CD8-positive, alpha-beta memory T cell (primary cell): ENCODE measurements at regions not wholly inside any gene's neighbourhood (a gene's known extent, or its start where the extent isn't known, plus 50 kb on each side); places are given as distances from the start of the nearest gene placed in this dataset.

ENCODE experiments used
- CTCF ChIA-PET: fragments of 350-600 bp; sonication (Branson Sonifier 250); formaldehyde crosslinking; loops from one replicate; lab custom pipeline; 2021; ENCODE audit warnings: antibody characterized with exemption; lab: Charles Lee
- POLR2A ChIA-PET: fragments of 350-600 bp; sonication (Branson Sonifier 250); formaldehyde crosslinking; loops from one replicate; lab custom pipeline; 2021; ENCODE audit warnings: antibody characterized with exemption; lab: Charles Lee
- DNase-seq, 5 donors: peaks; one replicate each; pipeline versions ENCODE4 v3.0.0 to v3.0.0-alpha.2; 2020 to 2022; ENCODE audit warnings: mixed read lengths in 1 of 5
- H3K27ac ChIP-seq: one replicate; pipeline ENCODE4 v1.7.0; 2013; ENCODE audit warnings: low read depth, mild to moderate bottlenecking, low read length, moderate library complexity
- H3K27me3 ChIP-seq: 2 replicates; pipeline ENCODE4 v1.7.0; 2013; ENCODE audit warnings: low read length, mild to moderate bottlenecking; ENCODE audit not compliant: insufficient read depth, poor library complexity, severe bottlenecking
- H3K36me3 ChIP-seq: 2 replicates; pipeline ENCODE4 v1.7.0; 2013; ENCODE audit warnings: mild to moderate bottlenecking, low read length, moderate library complexity; ENCODE audit not compliant: insufficient read depth
- H3K4me1 ChIP-seq: 2 replicates; pipeline ENCODE4 v1.7.0; 2013; ENCODE audit warnings: mild to moderate bottlenecking, low read length, moderate library complexity; ENCODE audit not compliant: insufficient read depth
- H3K4me3 ChIP-seq: 2 replicates; pipeline ENCODE4 v1.7.0; 2013; ENCODE audit warnings: mild to moderate bottlenecking, low read length
- H3K9me3 ChIP-seq: 2 replicates; pipeline ENCODE4 v1.7.0; 2013; ENCODE audit warnings: mild to moderate bottlenecking, low read length
- H3K27ac Mint-ChIP-seq, 8 donors: one replicate each; pipeline ENCODE4 v1.8.0; 2020 to 2021; ENCODE audit warnings: mixed read lengths in 8 of 8, mild to moderate bottlenecking in 6 of 8, inconsistent platforms in 3 of 8, moderate library complexity in 3 of 8
- H3K27me3 Mint-ChIP-seq, 2 donors: one replicate each; pipeline ENCODE4 v1.8.0; 2020 to 2021; ENCODE audit warnings: mixed read lengths in 2 of 2, mild to moderate bottlenecking in 1 of 2, moderate library complexity in 1 of 2
- H3K36me3 Mint-ChIP-seq, 3 donors: one replicate each; pipeline ENCODE4 v1.8.0; 2020 to 2021; ENCODE audit warnings: mixed read lengths in 3 of 3, inconsistent platforms in 1 of 3, mild to moderate bottlenecking in 1 of 3
- H3K4me1 Mint-ChIP-seq, 3 donors: one replicate each; pipeline ENCODE4 v1.8.0; 2020 to 2021; ENCODE audit warnings: mixed read lengths in 3 of 3, inconsistent platforms in 1 of 3, mild to moderate bottlenecking in 1 of 3
- H3K4me3 Mint-ChIP-seq, 7 donors: one replicate each; pipeline ENCODE4 v1.8.0; 2020 to 2021; ENCODE audit warnings: mixed read lengths in 7 of 7, mild to moderate bottlenecking in 6 of 7, moderate library complexity in 4 of 7, inconsistent platforms in 2 of 7
- H3K9me3 Mint-ChIP-seq, 5 donors: one replicate each; pipeline ENCODE4 v1.8.0; 2020 to 2022; ENCODE audit warnings: mixed read lengths in 5 of 5, mild to moderate bottlenecking in 3 of 5, moderate library complexity in 2 of 5, inconsistent platforms in 1 of 5

DNA sequence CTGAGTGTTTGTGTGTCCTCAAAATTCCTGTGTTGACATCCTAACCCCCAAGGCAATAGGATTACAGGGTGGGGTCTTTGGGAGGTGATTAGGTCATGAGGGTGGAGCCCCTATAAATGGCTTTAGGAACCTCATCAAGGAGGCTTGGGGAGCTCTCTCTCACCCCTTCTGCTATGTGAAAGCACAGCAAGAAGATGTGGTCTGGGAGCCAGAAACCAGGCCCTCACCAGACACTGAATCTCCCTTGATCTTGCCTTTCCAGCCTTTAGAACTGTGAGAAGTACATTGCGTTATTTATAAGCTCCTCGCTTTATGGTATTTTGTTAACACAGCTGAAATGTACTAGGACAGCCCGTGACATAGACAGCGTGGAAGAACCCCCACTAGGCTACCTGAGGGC, 712.0 kb upstream of the SGCG start:
- Mint-ChIP-seq H3K27me3 (no peaks in the 10 kb centered on the region), H3K27ac (no peak overlapping the region), H3K4me1 (no peaks in the 10 kb centered on the region), H3K9me3 (peaks cover 0 to 2% (median 0%) of the 10 kb centered on the region in 5 donors), H3K4me3 (no peak overlapping the region), H3K36me3 (no peaks in the 10 kb centered on the region)
- H3K27me3 ChIP-seq = no peaks in the 10 kb centered on the region
- DNase-seq = no peak
- H3K27ac ChIP-seq = no peak overlapping the region
- CTCF ChIA-PET = no interaction called here
- no peak overlapping the region for H3K4me3 ChIP-seq
- no peaks in the 10 kb centered on the region for H3K36me3 ChIP-seq
- POLR2A ChIA-PET = no interaction called here
- no peaks in the 10 kb centered on the region for H3K4me1 ChIP-seq
- H3K9me3 ChIP-seq = no peaks in the 10 kb centered on the region

DNA sequence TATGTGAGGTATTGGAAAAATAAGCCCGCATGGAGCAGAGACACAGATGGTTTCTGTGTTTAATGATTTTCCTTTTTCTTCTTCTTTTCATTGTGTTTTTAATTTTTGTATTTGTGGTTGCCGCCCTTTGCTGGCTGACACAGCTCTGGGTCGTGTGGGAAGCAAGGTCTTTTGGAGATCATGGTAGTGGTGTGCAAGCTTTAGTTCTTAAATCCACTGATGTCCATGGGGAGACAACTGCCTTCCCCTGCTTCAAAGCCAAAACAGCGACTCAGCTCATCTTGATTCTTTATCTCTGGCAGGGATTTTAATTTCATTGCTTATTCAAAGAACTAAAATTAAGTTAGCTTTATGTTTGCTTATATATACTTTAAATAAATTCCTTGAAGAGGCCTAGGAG, 711.3 kb upstream of the SGCG start:
- no peaks in the 10 kb centered on the region for H3K4me1 ChIP-seq
- H3K27ac Mint-ChIP-seq = no peak overlapping the region
- H3K36me3 ChIP-seq = no peaks in the 10 kb centered on the region
- no peaks in the 10 kb centered on the region for H3K27me3 Mint-ChIP-seq
- ChIA-PET CTCF (no interaction called here), POLR2A (no interaction called here)
- H3K27ac ChIP-seq = no peak overlapping the region
- peaks cover 0 to 2% (median 0%) of the 10 kb centered on the region in 5 donors for H3K9me3 Mint-ChIP-seq
- H3K36me3 Mint-ChIP-seq = no peaks in the 10 kb centered on the region
- no peaks in the 10 kb centered on the region for H3K4me1 Mint-ChIP-seq
- no peaks in the 10 kb centered on the region for H3K9me3 ChIP-seq
- no peaks in the 10 kb centered on the region for H3K27me3 ChIP-seq
- H3K4me3 ChIP-seq = no peak overlapping the region
- H3K4me3 Mint-ChIP-seq = no peak overlapping the region
- no peak for DNase-seq

DNA sequence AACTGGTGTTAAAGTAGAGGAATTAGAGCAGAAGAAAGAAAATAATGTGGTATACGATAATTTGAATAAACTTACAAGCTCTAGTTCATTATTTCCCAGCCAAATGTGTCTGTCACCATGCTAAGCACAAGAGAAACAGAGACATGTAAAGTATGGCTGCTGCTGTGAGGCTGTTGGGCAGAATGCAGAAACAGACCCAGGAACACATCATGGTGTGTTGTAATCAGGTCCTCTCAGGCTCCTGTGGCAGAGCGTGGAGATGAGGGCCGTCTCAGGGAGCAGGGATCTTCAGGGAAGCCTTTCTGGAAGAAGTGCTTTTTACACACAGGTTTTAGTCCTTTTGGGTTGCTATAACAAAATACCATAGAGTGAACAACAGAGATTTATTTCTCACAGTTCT, 710.7 kb upstream of the SGCG start:
- H3K36me3 ChIP-seq = no peaks in the 10 kb centered on the region
- POLR2A ChIA-PET = no interaction called here
- H3K9me3 ChIP-seq = no peaks in the 10 kb centered on the region
- H3K4me1 ChIP-seq = no peaks in the 10 kb centered on the region
- no peak for DNase-seq
- no peaks in the 10 kb centered on the region for H3K27me3 ChIP-seq
- H3K27me3 Mint-ChIP-seq = no peaks in the 10 kb centered on the region
- no peaks in the 10 kb centered on the region for H3K36me3 Mint-ChIP-seq
- no peak overlapping the region for H3K4me3 ChIP-seq
- H3K4me3 Mint-ChIP-seq = no peak overlapping the region
- CTCF ChIA-PET = no interaction called here
- H3K9me3 Mint-ChIP-seq = peaks cover 0 to 2% (median 0%) of the 10 kb centered on the region in 5 donors
- H3K27ac Mint-ChIP-seq = no peak overlapping the region
- H3K27ac ChIP-seq = no peak overlapping the region
- H3K4me1 Mint-ChIP-seq = no peaks in the 10 kb centered on the region

DNA sequence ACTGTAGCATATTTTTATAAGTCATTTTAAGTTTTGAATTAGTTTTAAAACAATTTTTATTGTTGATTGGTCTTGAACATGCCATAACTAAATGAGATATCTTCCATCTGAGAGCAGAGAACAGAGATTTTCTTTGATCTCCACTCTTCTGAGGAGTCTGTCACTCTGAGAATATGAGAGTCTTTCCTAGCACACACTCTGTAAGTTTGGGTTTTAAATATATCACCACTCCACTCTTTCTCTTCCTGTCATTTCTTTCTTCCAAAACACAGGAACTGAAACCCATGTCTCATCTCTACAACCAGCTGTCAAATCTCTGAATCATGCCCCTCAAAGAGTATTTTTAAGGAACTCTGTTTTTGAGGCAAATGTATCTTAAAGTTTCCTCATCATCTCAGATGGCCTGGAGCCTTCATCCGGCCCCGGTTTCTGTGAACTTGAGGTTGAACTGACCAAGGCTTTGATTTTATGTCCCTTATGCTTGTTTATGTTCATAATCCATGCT, 698.2 kb upstream of the SGCG start:
- H3K27ac Mint-ChIP-seq = peak overlapping the region in 1 of 8 donors; percentile 17
- no peak for DNase-seq
- no peak overlapping the region for H3K4me3 Mint-ChIP-seq
- Histone ChIP-seq H3K36me3 (no peaks in the 10 kb centered on the region), H3K4me1 (no peaks in the 10 kb centered on the region), H3K4me3 (no peak overlapping the region), H3K27me3 (no peaks in the 10 kb centered on the region), H3K27ac (no peak overlapping the region), H3K9me3 (no peaks in the 10 kb centered on the region)
- H3K36me3 Mint-ChIP-seq = no peaks in the 10 kb centered on the region
- POLR2A ChIA-PET = no interaction called here
- CTCF ChIA-PET = no interaction called here
- no peaks in the 10 kb centered on the region for H3K27me3 Mint-ChIP-seq
- H3K4me1 Mint-ChIP-seq = no peaks in the 10 kb centered on the region
- H3K9me3 Mint-ChIP-seq = peaks cover 0 to 10% (median 1%) of the 10 kb centered on the region in 5 donors

DNA sequence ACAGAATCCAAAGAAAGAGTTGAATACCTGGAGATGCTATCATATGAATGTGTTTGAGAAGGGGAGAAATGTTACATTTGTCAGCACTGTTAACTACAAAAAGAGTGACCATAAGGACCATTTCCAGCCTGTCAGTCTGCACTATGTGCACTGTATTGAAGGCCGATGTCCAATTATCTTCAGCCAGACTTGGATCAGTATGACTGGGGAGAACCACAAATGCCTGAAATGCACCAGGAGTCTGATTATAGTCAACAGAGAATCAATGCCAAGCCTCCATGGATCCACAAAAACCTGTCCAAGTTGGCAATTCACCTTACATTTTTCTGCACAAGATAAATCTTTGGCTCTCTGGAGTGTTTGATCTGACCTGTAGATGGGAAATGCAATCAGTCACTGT, 697.5 kb upstream of the SGCG start:
- no peaks in the 10 kb centered on the region for H3K9me3 ChIP-seq
- DNase-seq = no peak
- POLR2A ChIA-PET = no interaction called here
- Mint-ChIP-seq H3K27ac (no peak overlapping the region), H3K36me3 (no peaks in the 10 kb centered on the region), H3K27me3 (no peaks in the 10 kb centered on the region), H3K4me1 (no peaks in the 10 kb centered on the region), H3K4me3 (no peak overlapping the region), H3K9me3 (peaks cover 0 to 6% (median 1%) of the 10 kb centered on the region in 5 donors)
- H3K4me3 ChIP-seq = no peak overlapping the region
- H3K36me3 ChIP-seq = no peaks in the 10 kb centered on the region
- CTCF ChIA-PET = no interaction called here
- H3K27ac ChIP-seq = no peak overlapping the region
- H3K27me3 ChIP-seq = no peaks in the 10 kb centered on the region
- no peaks in the 10 kb centered on the region for H3K4me1 ChIP-seq

DNA sequence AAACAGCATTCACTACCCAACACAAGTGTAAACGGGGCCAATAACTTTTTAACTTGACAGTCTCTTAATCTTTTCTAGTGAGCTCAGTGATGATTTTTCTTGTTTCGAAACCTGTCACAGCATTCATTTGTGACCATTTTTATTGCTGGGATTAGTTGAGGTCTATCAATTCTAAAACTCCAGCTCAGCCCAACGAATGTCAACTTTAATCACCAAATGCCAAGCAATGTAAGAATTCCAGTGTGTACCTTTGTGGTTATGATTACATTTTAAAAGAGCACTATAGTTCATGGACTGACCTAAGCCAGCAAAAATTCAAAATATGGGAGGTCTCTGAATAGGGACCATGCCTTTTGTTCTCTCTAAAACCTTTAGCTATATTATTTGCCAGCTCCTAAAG, 694.3 kb upstream of the SGCG start:
- Histone ChIP-seq H3K27me3 (no peaks in the 10 kb centered on the region), H3K4me3 (no peak overlapping the region), H3K9me3 (no peaks in the 10 kb centered on the region), H3K36me3 (no peaks in the 10 kb centered on the region), H3K4me1 (no peaks in the 10 kb centered on the region), H3K27ac (no peak overlapping the region)
- no peak for DNase-seq
- Mint-ChIP-seq H3K36me3 (no peaks in the 10 kb centered on the region), H3K27ac (no peak overlapping the region), H3K27me3 (no peaks in the 10 kb centered on the region), H3K9me3 (peaks cover 0 to 2% (median 0%) of the 10 kb centered on the region in 5 donors), H3K4me1 (no peaks in the 10 kb centered on the region), H3K4me3 (no peak overlapping the region)
- POLR2A ChIA-PET = no interaction called here
- CTCF ChIA-PET = no interaction called here

DNA sequence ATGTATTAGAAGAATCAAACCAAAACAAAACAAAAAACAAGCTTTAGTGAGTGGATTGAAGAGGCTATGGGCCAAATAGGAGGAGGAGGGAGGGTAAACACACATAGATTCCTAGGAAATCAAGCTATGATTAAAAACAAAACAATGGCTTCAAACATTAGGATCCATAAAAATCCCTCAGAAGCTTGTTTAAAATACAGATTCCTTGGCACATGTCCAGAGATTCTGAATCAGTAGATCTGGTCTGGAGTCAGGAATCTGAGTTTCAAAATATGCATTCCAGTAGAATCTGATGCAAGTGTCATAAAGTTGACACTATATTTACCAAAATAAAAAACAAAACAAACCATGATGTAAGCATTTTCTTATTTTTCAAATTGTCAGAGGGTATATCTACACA, 692.8 kb upstream of the SGCG start:
- CTCF ChIA-PET = no interaction called here

DNA sequence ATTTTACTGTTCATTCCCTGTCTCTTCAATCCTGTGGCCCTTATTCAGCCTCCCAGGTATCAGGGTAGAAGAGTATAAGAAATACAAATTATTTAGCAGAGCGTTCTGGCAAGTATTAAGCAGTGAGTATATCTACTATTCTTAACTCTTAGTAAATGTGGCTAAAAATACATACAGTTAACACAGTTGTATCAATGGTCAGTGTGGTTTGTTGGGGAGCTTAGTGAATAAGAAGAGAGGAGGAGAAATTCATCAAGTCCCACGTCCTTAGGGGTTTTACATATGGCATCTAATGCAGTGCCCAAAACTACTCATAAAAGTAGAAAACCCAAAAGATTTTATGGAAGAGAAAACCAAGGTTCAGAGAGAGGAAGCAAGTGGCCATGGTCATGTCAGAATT, 691.0 kb upstream of the SGCG start:
- no peaks in the 10 kb centered on the region for H3K36me3 ChIP-seq
- H3K9me3 ChIP-seq = no peaks in the 10 kb centered on the region
- H3K27ac Mint-ChIP-seq = no peak overlapping the region
- no peaks in the 10 kb centered on the region for H3K27me3 ChIP-seq
- no peak overlapping the region for H3K4me3 ChIP-seq
- H3K4me1 ChIP-seq = no peaks in the 10 kb centered on the region
- H3K36me3 Mint-ChIP-seq = no peaks in the 10 kb centered on the region
- DNase-seq = no peak
- ChIA-PET POLR2A (no interaction called here), CTCF (no interaction called here)
- no peak overlapping the region for H3K4me3 Mint-ChIP-seq
- H3K27ac ChIP-seq = no peak overlapping the region
- H3K4me1 Mint-ChIP-seq = no peaks in the 10 kb centered on the region
- H3K27me3 Mint-ChIP-seq = peaks cover 0 to 1% of the 10 kb centered on the region in 2 donors
- peaks cover 0 to 4% (median 3%) of the 10 kb centered on the region in 5 donors for H3K9me3 Mint-ChIP-seq

More for the DNA sequence above, 692.8 kb upstream of the SGCG start:
- Mint-ChIP-seq H3K36me3 (no peaks in the 10 kb centered on the region), H3K27ac (no peak overlapping the region), H3K4me1 (no peaks in the 10 kb centered on the region), H3K4me3 (no peak overlapping the region), H3K9me3 (peaks cover 0 to 1% (median 0%) of the 10 kb centered on the region in 5 donors), H3K27me3 (no peaks in the 10 kb centered on the region)
- no peak for DNase-seq
- Histone ChIP-seq H3K27ac (no peak overlapping the region), H3K27me3 (no peaks in the 10 kb centered on the region), H3K4me1 (no peaks in the 10 kb centered on the region), H3K4me3 (no peak overlapping the region), H3K9me3 (no peaks in the 10 kb centered on the region), H3K36me3 (no peaks in the 10 kb centered on the region)
- POLR2A ChIA-PET = no interaction called here

DNA sequence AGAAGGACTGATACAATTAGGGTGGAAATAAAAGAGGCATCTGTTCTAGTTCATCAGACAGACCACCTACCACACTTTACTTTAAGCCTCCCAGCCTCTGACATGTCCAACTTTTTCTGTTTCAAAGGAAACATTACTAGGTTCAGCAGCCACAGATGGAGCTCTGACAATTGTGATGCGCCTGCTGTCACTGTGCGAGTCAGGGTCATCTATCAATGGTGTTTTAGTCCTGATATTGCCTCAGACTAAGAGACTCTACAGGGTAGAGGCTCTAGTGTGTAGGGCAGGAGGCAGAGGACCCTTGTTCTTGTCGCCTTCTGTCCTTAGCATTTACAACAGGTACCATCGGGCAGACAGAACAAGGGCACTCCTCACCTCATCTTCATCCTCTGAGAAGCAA, 685.0 kb upstream of the SGCG start:
- no peaks in the 10 kb centered on the region for H3K4me1 ChIP-seq
- Mint-ChIP-seq H3K9me3 (peaks cover 0 to 11% (median 4%) of the 10 kb centered on the region in 5 donors), H3K27ac (no peak overlapping the region), H3K4me1 (no peaks in the 10 kb centered on the region), H3K36me3 (no peaks in the 10 kb centered on the region), H3K4me3 (no peak overlapping the region), H3K27me3 (peaks cover 0 to 3% of the 10 kb centered on the region in 2 donors)
- H3K27ac ChIP-seq = no peak overlapping the region
- H3K4me3 ChIP-seq = no peak overlapping the region
- H3K9me3 ChIP-seq = no peaks in the 10 kb centered on the region
- DNase-seq = no peak
- no peaks in the 10 kb centered on the region for H3K36me3 ChIP-seq
- no peaks in the 10 kb centered on the region for H3K27me3 ChIP-seq
- ChIA-PET CTCF (no interaction called here), POLR2A (no interaction called here)
